Heart left ventricle (tissue), 16 donors: ENCODE measurements at regions not wholly inside any gene's neighbourhood (a gene's known extent, or its start where the extent isn't known, plus 50 kb on each side); places are given as distances from the start of the nearest gene placed in this dataset.

Source experiments
- ATAC-seq, 4 donors: fragments of 200-7000 bp; cut with Tn5 transposase; one replicate each; pipeline ENCODE4 v1.9.1; 2020 to 2022; ENCODE audit warnings: moderate library complexity in 4 of 4, mild to moderate bottlenecking in 3 of 4, moderate number of reproducible peaks in 1 of 4
- DNase-seq, 5 donors: peaks; one replicate each; pipeline ENCODE4 v3.0.0-alpha.2; 2020
- H3K27ac ChIP-seq, 12 donors: fragments of 200-600 bp; sonication (generic) in 4 of 12; one replicate each; pipeline versions ENCODE4 v1.5.0 to v1.8.0; 2016 to 2022; ENCODE audit warnings: mild to moderate bottlenecking in 2 of 12
- H3K27me3 ChIP-seq, 9 donors: fragments of 200-600 bp; sonication (generic) in 2 of 9; one replicate each; pipeline versions ENCODE4 v1.5.1 to v1.8.0; 2016 to 2022; ENCODE audit warnings: mild to moderate bottlenecking in 3 of 9
- H3K36me3 ChIP-seq, 9 donors: fragments of 200-600 bp; sonication (generic) in 2 of 9; one replicate each; pipeline versions ENCODE4 v1.5.0 to v1.8.0; 2018 to 2022; ENCODE audit warnings: mild to moderate bottlenecking in 2 of 9
- H3K4me1 ChIP-seq, 12 donors: fragments of 200-600 bp; sonication (generic) in 4 of 12; one replicate each; pipeline versions ENCODE4 v1.5.0 to v1.8.0; 2016 to 2022; ENCODE audit warnings: mild to moderate bottlenecking in 3 of 12
- H3K4me3 ChIP-seq, 12 donors: fragments of 200-600 bp; sonication (generic) in 4 of 12; one replicate each; pipeline versions ENCODE4 v1.5.0 to v1.8.0; 2017 to 2022; ENCODE audit warnings: mild to moderate bottlenecking in 9 of 12, moderate library complexity in 4 of 12
- H3K9me3 ChIP-seq, 12 donors: fragments of 200-600 bp; sonication (generic) in 4 of 12; one replicate each; pipeline versions ENCODE4 v1.5.0 to v1.8.0; 2016 to 2022; ENCODE audit warnings: mild to moderate bottlenecking in 1 of 12
- POLR2A ChIP-seq, 2 donors: fragments of 450-650 bp; IDR thresholded peaks; one replicate each; pipeline ENCODE4 v1.6.1; 2017; ENCODE audit warnings: antibody characterized with exemption in 2 of 2, mild to moderate bottlenecking in 2 of 2, moderate library complexity in 2 of 2
- WGBS, 4 donors: extraction: QIAGEN DNeasy Blood & Tissue Kit in 2 of 4; methylation state at CpG; one replicate each; pipeline versions ENCODE4 v1.1.5 to v1.1.7; 2013 to 2018; 5-methylcytosine and 5-hydroxymethylcytosine counted together
- intact Hi-C, 10 donors: fragments of 100-400 bp; cut with DNase I; formaldehyde crosslinking; loops; one replicate each; pipeline versions ENCODE4 v1.11.1 to v1.14.2; 2022
- TF ChIP-seq, protein P1 (sequence below), 12 donors: fragments of 200-600 bp; sonication (generic) in 4 of 12; IDR thresholded peaks; one replicate each; pipeline versions ENCODE4 v1.5.0 to v1.8.0; 2018 to 2022; ENCODE audit warnings: antibody characterized with exemption in 12 of 12, mild to moderate bottlenecking in 5 of 12
- donor health status: ischemic (EF 13 %, LVEDD 7.1; RV severe dilation, severe dysfunction).
- donor health status: healthy with polysubstance abuse.
- donor health status: DM: no; HTN: yes; CAD: no.
- donor health status: DM: no; HTN: no; CAD: no.
- donor health status: ischemic (EF 25% LVEDD 6.9; RV normal size, moderate dysfunction).
- donor health status: ischemic (EF 25% LVEDD 5.7; RV mildly dilated, moderate dysfunction).
- donor health status: healthy.
- donor health status: DM: yes; HTN: yes; CAD: no.
- donor health status: ischemic (EF 35%, LVEDD 5.7; RV mildly dilated, moderate dysfunction).
- donor health status: nonischemic (EF 11% LVEDD 7.7; RV severe dilation, severe dysfunction).
- donor health status: DM: yes; HTN: yes; CAD: no.
- donor health status: PGD.
- donor health status: ischemic (EF 29% LVEDD 5.4; RV normal size, mild dysfunction).
- donor health status: nonischemic (EF 23%, LVEDD 6.1; RV moderate dilation, normal function).

DNA sequence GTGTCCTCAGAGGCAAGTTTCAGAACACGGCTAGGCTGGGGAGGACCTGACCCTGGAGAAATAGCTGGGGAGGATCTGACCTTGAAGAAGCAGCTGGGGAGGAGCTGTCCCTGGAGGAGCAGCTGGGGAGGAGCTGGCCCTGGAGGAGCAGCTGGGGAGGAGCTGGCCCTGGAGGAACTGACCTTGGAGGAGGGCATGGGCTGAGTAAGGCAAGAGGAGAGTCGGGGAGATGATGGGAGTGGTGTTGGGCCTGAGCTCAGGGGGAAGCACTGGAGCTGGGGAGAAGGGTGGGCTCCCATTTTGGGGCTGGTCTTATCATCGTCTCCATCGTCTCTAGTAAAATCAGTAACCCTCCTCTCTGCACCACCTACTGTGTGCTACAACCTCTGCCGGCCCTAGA lies 179.8 kb upstream of the SHH start:
- WGBS, 4 donors, result 75 to 90% (median 81%) methylated on average over 5 of the region's 5 CpGs
- ATAC-seq, result no peak
- intact Hi-C loops, result no loop called here
- no peaks in the 10 kb centered on the region for H3K4me1 ChIP-seq
- peaks cover 0 to 12% (median 0%) of the 10 kb centered on the region in 9 donors for H3K27me3 ChIP-seq
- TF ChIP-seq POLR2A (IDR thresholded peaks at IDR 0.05), result no peak
- peaks cover 0 to 3% (median 0%) of the 10 kb centered on the region in 12 donors for H3K9me3 ChIP-seq
- H3K27ac ChIP-seq, result no peak overlapping the region
- H3K4me3 ChIP-seq, result no peak overlapping the region
- H3K36me3 ChIP-seq, result no peaks in the 10 kb centered on the region
- no peak for DNase-seq

DNA sequence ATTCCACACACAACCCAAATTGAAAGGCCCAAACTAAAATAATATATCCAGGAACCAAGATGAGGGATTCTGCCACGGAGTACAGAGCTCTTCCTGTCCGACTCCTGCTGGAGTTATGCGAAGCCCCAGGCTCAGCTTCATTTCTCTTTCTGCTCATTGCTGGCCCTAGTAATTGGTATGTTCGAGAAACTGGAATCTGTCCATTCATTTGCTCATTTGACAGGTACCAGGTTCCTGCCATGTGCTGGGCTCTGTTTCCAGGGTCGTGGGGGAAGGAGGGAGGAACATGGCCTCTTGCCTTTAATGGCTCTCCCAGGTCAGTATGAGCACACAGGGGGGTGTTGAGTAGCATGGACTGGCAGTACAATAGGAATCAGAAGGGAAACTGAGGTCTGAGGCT lies 179.2 kb upstream of the SHH start:
- Histone ChIP-seq H3K9me3 (peaks cover 0 to 3% (median 0%) of the 10 kb centered on the region in 12 donors), H3K4me3 (no peak overlapping the region), H3K27me3 (peaks cover 0 to 9% (median 0%) of the 10 kb centered on the region in 9 donors), H3K36me3 (no peaks in the 10 kb centered on the region), H3K4me1 (no peaks in the 10 kb centered on the region), H3K27ac (no peak overlapping the region)
- ATAC-seq (no peak), DNase-seq (no peak)
- TF ChIP-seq, protein P1, sequence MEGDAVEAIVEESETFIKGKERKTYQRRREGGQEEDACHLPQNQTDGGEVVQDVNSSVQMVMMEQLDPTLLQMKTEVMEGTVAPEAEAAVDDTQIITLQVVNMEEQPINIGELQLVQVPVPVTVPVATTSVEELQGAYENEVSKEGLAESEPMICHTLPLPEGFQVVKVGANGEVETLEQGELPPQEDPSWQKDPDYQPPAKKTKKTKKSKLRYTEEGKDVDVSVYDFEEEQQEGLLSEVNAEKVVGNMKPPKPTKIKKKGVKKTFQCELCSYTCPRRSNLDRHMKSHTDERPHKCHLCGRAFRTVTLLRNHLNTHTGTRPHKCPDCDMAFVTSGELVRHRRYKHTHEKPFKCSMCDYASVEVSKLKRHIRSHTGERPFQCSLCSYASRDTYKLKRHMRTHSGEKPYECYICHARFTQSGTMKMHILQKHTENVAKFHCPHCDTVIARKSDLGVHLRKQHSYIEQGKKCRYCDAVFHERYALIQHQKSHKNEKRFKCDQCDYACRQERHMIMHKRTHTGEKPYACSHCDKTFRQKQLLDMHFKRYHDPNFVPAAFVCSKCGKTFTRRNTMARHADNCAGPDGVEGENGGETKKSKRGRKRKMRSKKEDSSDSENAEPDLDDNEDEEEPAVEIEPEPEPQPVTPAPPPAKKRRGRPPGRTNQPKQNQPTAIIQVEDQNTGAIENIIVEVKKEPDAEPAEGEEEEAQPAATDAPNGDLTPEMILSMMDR (IDR thresholded peaks at IDR 0.05), result no peak
- TF ChIP-seq POLR2A (IDR thresholded peaks at IDR 0.05), result no peak
- 66 to 78% (median 70%) methylated on average over 5 of the region's 5 CpGs for WGBS, 4 donors
- intact Hi-C loops, result no loop called here

DNA sequence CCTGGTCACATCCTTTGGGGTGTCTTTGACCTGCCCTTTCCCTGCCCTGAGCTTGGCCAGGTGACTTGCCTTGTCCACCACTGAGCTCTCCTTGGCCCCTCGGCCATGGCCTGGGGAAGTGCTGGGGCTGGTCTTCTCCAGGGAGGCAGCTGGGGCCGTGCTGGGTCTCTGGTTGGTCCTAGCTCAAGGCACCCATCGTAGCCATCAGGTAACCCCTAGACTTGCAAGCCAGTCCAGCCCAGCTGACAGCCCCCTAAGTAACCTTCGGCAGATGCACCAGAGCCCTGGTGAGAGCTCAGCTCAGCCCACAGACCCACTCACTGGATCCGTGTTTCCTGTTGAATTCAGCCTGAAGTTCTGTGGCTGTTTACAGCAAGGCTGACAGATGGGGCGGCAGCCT lies 176.2 kb upstream of the SHH start:
- H3K27ac ChIP-seq, result no peak overlapping the region
- WGBS, 4 donors, result 65 to 80% (median 76%) methylated on average over 4 to 6 of the region's 6 CpGs
- DNase-seq (no peak), ATAC-seq (no peak)
- intact Hi-C loops, result no loop called here
- H3K4me1 ChIP-seq, result no peaks in the 10 kb centered on the region
- no peaks in the 10 kb centered on the region for H3K36me3 ChIP-seq
- no peak for TF ChIP-seq POLR2A (IDR thresholded peaks at IDR 0.05)
- TF ChIP-seq, protein P1 (IDR thresholded peaks at IDR 0.05), result no peak
- H3K9me3 ChIP-seq, result peaks cover 0 to 3% (median 0%) of the 10 kb centered on the region in 12 donors
- no peak overlapping the region for H3K4me3 ChIP-seq
- peaks cover 0 to 8% (median 0%) of the 10 kb centered on the region in 9 donors for H3K27me3 ChIP-seq

DNA sequence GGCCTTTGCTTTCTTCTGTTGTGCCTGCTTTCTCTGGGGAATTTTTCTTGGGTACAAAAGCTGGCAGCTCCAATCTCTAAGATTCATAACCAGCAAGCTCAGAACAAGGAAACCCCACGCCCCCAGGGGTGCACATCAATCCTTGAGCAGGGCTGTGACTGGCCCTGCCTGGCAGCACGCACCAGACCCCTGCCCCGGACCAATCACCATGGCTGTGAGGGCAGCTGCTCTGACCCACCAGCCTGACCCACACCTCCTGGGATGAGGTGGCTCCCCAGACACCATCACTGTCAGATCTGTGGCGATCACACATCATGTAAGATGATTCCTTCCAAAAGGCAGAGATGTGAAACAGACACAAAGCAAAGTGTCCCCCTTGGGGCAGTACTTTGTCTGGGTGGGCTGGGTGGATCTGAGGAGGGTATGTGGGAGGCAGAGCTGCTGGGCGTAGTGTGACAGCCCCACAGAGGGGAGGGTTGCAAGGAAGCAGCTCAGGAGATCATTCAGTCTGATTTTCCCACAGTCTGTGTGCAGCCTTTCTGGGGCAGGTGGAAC lies 175.5 kb upstream of the SHH start:
- ATAC-seq (no peak), DNase-seq (no peak)

More for the DNA sequence above, 175.5 kb upstream of the SHH start:
- no peak overlapping the region for H3K27ac ChIP-seq
- TF ChIP-seq, protein P1 (IDR thresholded peaks at IDR 0.05), result no peak
- no peak for TF ChIP-seq POLR2A (IDR thresholded peaks at IDR 0.05)
- H3K4me3 ChIP-seq, result no peak overlapping the region
- H3K4me1 ChIP-seq, result no peaks in the 10 kb centered on the region
- H3K9me3 ChIP-seq, result peaks cover 0 to 3% (median 0%) of the 10 kb centered on the region in 12 donors
- H3K36me3 ChIP-seq, result no peaks in the 10 kb centered on the region
- intact Hi-C loops, result no loop called here
- peaks cover 0 to 8% (median 0%) of the 10 kb centered on the region in 9 donors for H3K27me3 ChIP-seq
- WGBS, 4 donors, result 64 to 74% (median 66%) methylated on average over 5 of the region's 5 CpGs
